ENCODE measurements at regions not wholly inside any gene's neighbourhood (a gene's known extent, or its start where the extent isn't known, plus 50 kb on each side); places are given as distances from the start of the nearest gene placed in this dataset.
"Not testable (repeated sequence)": the region's sequence is repeated elsewhere in the genome, so short reads cannot be mapped to it uniquely, and the experiment has no call there.

DNA sequence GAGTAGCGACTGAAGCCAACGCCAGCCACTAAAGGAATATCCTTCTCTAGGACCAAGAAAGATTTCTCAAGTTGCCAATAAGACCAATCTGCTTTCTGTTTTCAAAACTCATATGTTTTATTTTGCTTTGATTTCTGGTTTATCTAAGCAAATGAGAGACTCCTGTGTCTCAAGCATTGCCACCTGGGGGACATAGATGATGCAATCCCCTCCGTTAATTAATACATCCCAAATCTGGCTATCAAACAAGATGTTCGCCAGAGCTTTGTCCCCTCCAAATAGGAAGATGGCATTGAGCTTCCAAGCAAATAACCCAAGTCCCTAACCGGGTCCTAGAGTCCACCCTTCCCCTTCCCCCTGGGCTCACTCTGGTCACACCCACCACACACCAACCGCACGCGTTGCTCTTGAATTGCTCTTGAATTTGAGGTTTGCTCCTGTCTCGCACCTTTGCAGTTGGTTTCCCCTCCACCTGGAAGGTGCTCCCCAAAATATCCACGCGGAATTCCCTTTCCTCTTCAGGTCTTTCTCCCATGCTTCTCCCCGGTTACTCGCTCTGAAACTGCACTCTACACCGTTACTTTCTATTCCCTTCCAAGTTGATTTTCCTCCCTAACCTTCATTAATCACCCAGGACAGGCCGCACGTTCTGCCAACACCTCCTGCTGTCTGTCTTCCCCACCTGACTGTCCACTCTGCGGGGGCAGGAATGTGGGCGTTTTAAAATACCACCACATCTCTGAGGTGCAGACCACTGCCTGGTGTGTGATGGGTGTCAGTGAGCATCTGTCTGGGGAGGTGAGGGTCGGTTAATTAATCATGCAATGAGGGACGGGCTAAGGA lies 64.1 kb upstream of the RNF32 start:
- no peaks in the 10 kb centered on the region for H3K27me3 ChIP-seq (ENCODE audit: low read depth)
- no peak overlapping the region for H3K27ac ChIP-seq
- no peaks in the 10 kb centered on the region for H3K9me3 ChIP-seq
- no peak for ATAC-seq
- TF ChIP-seq, protein P1, sequence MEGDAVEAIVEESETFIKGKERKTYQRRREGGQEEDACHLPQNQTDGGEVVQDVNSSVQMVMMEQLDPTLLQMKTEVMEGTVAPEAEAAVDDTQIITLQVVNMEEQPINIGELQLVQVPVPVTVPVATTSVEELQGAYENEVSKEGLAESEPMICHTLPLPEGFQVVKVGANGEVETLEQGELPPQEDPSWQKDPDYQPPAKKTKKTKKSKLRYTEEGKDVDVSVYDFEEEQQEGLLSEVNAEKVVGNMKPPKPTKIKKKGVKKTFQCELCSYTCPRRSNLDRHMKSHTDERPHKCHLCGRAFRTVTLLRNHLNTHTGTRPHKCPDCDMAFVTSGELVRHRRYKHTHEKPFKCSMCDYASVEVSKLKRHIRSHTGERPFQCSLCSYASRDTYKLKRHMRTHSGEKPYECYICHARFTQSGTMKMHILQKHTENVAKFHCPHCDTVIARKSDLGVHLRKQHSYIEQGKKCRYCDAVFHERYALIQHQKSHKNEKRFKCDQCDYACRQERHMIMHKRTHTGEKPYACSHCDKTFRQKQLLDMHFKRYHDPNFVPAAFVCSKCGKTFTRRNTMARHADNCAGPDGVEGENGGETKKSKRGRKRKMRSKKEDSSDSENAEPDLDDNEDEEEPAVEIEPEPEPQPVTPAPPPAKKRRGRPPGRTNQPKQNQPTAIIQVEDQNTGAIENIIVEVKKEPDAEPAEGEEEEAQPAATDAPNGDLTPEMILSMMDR (IDR thresholded peaks at IDR 0.05) = no peak
- intact Hi-C loops (cut with DNase I) = no loop called here
- DNase-seq = no peak
- no peak overlapping the region for H3K4me3 ChIP-seq
- no peaks in the 10 kb centered on the region for H3K4me1 ChIP-seq
- no peaks in the 10 kb centered on the region for H3K36me3 ChIP-seq

DNA sequence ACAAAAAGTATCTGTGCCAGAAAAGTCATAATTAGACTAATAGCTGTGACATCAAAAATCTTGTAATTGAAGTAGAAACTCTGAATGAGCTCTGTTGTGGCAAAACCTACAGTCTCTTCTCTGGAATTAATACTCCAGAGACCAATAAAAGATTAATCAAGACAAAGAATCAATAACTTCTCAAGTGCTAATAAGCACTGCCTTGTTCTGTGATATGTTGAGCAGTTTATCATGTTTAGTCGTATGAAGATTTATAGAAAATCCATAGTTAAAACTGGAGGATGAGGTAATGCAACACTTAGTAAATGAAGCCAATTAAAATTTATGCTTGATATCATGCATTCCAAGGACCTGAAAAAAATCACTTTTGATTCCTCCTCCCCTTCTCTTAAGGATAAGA lies 72.3 kb upstream of the RNF32 start:
- Histone ChIP-seq H3K36me3 (no peaks in the 10 kb centered on the region), H3K4me1 (no peaks in the 10 kb centered on the region), H3K4me3 (no peak overlapping the region), H3K27ac (no peak overlapping the region), H3K27me3 (ENCODE audit: low read depth) (no peaks in the 10 kb centered on the region), H3K9me3 (no peaks in the 10 kb centered on the region)
- intact Hi-C loops (cut with DNase I) = no loop called here
- TF ChIP-seq, protein P1 (IDR thresholded peaks at IDR 0.05) = no peak
- DNase-seq = no peak
- no peak for ATAC-seq

DNA sequence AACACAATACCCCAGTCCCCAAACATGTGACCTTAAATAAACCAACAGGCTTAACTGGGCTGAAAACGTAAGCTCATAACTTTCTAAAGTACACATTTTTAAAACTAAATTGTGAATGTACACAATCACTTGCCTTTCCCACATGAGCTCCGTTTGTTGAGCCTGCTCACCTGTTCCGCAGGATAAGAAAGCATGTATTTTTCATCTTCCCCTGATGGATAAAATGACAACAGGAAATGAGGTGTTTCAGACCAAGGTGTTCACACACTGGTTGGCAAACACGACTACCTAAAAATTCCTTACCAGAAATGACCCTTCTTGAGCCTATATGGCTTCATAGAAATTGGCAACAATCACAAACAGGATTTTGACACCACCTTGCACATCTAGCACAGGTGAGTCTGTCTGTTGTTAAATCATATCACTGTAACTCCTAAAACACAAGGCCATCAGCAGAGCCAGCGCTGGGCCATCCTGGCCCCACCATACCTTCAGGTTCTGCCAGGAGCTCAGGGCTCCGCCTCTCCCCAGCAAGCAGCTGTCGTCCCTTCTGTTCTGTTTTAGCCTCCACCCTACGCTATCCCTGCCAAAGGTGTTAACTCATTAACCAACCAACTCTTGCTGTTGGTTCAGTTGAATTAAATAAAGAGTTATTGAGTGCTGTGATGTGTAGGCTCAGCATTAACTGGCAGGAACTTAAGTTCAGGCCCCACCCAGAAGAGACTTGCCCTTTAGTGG lies 73.6 kb upstream of the RNF32 start:
- ATAC-seq (no peak), DNase-seq (no peak)
- TF ChIP-seq, protein P1 (IDR thresholded peaks at IDR 0.05) = no peak
- Histone ChIP-seq H3K4me3 (no peak overlapping the region), H3K27me3 (ENCODE audit: low read depth) (no peaks in the 10 kb centered on the region), H3K27ac (no peak overlapping the region), H3K36me3 (no peaks in the 10 kb centered on the region), H3K4me1 (no peaks in the 10 kb centered on the region), H3K9me3 (no peaks in the 10 kb centered on the region)
- intact Hi-C loops (cut with DNase I) = no loop called here

DNA sequence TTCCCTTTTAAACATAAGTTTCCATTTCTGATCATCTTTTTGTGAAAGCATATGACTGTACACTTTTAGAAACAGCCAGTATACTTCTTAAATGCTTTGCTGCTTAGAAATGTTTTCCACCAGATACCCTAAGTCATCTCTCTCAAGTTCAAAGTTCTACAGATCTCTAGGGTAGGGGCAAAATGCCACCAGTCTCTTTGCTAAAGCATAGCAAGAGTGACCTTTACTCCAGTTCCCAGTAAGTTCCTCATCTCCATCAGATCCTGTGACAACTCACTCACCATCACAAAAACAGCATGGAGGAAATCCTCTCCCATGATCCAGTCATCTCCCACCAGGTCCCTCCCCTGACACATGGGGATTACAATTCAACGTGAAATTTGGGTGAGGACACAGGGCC lies 75.6 kb upstream of the RNF32 start:
- DNase-seq; H3K4me1 ChIP-seq; H3K27ac ChIP-seq; H3K4me3 ChIP-seq; ATAC-seq; H3K27me3 ChIP-seq (ENCODE audit: low read depth); H3K9me3 ChIP-seq; H3K36me3 ChIP-seq; intact Hi-C loops (cut with DNase I): not testable (repeated sequence)

DNA sequence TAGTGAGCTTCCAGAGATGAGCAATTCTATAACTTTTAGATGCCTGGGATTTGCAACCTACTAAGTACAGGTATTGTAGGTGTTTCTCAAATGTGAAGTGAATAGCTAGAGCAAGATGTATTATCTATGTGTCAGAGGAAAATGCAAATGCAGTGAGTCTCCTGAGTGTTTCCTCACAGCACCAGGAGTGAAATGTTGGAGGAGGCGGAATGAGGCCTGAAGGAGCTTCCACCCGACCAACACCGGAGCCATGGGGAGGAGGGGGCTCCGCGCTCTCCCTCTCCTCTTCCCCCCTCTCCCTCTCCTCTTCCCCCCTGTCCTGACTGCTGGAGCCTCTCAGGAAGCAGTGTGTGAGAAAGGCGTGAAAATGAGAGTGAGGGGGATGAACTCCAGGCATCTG lies 79.9 kb upstream of the RNF32 start:
- DNase-seq (no peak), ATAC-seq (no peak)
- H3K27me3 ChIP-seq (ENCODE audit: low read depth) = no peaks in the 10 kb centered on the region
- no peak overlapping the region for H3K27ac ChIP-seq
- no peaks in the 10 kb centered on the region for H3K36me3 ChIP-seq
- no peaks in the 10 kb centered on the region for H3K9me3 ChIP-seq
- no peaks in the 10 kb centered on the region for H3K4me1 ChIP-seq
- TF ChIP-seq, protein P1 (IDR thresholded peaks at IDR 0.05) = no peak
- intact Hi-C loops (cut with DNase I) = no loop called here
- no peak overlapping the region for H3K4me3 ChIP-seq

DNA sequence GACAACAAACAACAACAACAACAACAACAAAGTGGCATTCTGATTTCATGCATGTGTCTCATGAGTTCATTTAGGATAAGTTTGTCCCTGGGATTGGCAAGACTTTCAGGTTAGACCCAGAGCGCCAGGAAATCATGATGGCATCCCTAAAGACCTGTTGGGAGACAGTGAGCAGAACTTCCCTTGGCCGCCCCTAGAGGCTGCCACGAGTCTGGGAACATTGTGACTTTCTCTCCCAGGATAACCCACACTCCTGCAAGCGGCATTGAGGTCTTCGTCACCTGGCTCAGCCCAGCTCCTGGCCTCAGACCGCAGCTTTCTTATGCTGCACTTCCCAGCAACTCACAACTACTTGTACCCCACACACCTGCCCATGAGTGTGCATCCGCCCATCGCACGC lies 80.5 kb upstream of the RNF32 start:
- H3K4me3 ChIP-seq = no peak overlapping the region
- H3K27me3 ChIP-seq (ENCODE audit: low read depth) = no peaks in the 10 kb centered on the region
- no peak for ATAC-seq
- no peaks in the 10 kb centered on the region for H3K9me3 ChIP-seq
- intact Hi-C loops (cut with DNase I) = no loop called here
- TF ChIP-seq, protein P1 (IDR thresholded peaks at IDR 0.05) = no peak
- no peaks in the 10 kb centered on the region for H3K4me1 ChIP-seq
- no peaks in the 10 kb centered on the region for H3K36me3 ChIP-seq
- DNase-seq = no peak
- no peak overlapping the region for H3K27ac ChIP-seq

All from lower lobe of right lung (tissue), 2 donors.